ENCODE measurements at regions not wholly inside any gene's neighbourhood (a gene's known extent, or its start where the extent isn't known, plus 50 kb on each side); places are given as distances from the start of the nearest gene placed in this dataset.

DNA sequence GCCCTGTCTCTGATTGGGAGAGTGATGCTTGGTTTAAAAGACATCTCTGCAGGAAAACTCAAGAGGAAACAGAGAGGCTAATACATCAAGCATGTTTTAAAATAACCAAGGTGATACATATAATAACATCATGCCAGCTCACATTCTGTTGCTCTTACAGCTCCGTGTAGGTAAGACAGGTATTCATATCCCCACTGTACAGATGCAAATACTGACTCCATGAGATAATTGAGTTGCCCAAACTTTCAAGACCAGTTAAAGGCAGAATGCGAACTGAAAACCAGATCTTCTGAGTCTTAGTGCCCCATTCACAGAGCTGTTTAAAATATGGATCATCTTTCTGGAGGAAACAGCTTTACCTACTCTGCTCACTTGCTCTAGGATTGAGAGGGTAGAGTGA, 214.0 kb downstream of the PIK3R1 start:
- no peak for DNase-seq
- Histone ChIP-seq H3K27ac (ENCODE audit: low read depth, low read length) (no peak overlapping the region), H3K36me3 (ENCODE audit: insufficient read depth, low read length) (no peaks in the 10 kb centered on the region), H3K4me1 (ENCODE audit: insufficient read depth, low read length) (peaks cover 46% of the 10 kb centered on the region), H3K4me3 (ENCODE audit: low read length in 2 of 2) (no peak overlapping the region), H3K27me3 (ENCODE audit: insufficient read depth, low read length) (no peaks in the 10 kb centered on the region), H3K9me3 (ENCODE audit: control insufficient read depth in 1 of 2, low read length in 2 of 2) (no peaks in the 10 kb centered on the region)
- intact Hi-C loops (cut with micrococcal nuclease) = no loop called here
- peaks cover 39 to 48% (median 44%) of the 10 kb centered on the region in 4 donors for H3K4me1 Mint-ChIP-seq
- POLR2A ChIA-PET (ENCODE audit: partially characterized antibody) = interaction anchor here (1.2 kb wide), 1 partner anchor 23 kb away, joined by 3 read pairs; no protein-coding TSS in a partner anchor
- no peaks in the 10 kb centered on the region for H3K36me3 Mint-ChIP-seq
- H3K27ac Mint-ChIP-seq = peak overlapping the region in 1 of 7 donors; percentile 58
- CTCF ChIA-PET (ENCODE audit: partially characterized antibody) = interaction anchor here (0.9 to 1.4 kb wide), 3 partner anchors 13 to 157 kb away, joined by 3 to 5 read pairs (median 3); no protein-coding TSS in a partner anchor
- H3K27me3 Mint-ChIP-seq = no peaks in the 10 kb centered on the region
- H3K4me3 Mint-ChIP-seq = no peak overlapping the region
- peaks cover 0 to 2% (median 0%) of the 10 kb centered on the region in 8 donors for H3K9me3 Mint-ChIP-seq

- H3K36me3 ChIP-seq (ENCODE audit: insufficient read depth, low read length) = no peaks in the 10 kb centered on the region
- peaks cover 38 to 49% (median 44%) of the 10 kb centered on the region in 4 donors for H3K4me1 Mint-ChIP-seq
Observed at GRCh38 chr5:68430279-68430678, 214.7 kb downstream of the PIK3R1 start.

GRCh38 chr5:68431186-68431585, 215.6 kb downstream of the PIK3R1 start:
- no peaks in the 10 kb centered on the region for H3K36me3 ChIP-seq (ENCODE audit: insufficient read depth, low read length)
- H3K27ac ChIP-seq (ENCODE audit: low read depth, low read length) = no peak overlapping the region
- H3K4me1 ChIP-seq (ENCODE audit: insufficient read depth, low read length) = peaks cover 44% of the 10 kb centered on the region
- no peaks in the 10 kb centered on the region for H3K9me3 ChIP-seq (ENCODE audit: control insufficient read depth in 1 of 2, low read length in 2 of 2)
- H3K4me3 Mint-ChIP-seq = no peak overlapping the region
- no peak overlapping the region for H3K4me3 ChIP-seq (ENCODE audit: low read length in 2 of 2)
- no peaks in the 10 kb centered on the region for H3K27me3 Mint-ChIP-seq
- no peaks in the 10 kb centered on the region for H3K36me3 Mint-ChIP-seq
- ChIA-PET POLR2A (ENCODE audit: partially characterized antibody) (interaction anchor here (0.8 kb wide), 1 partner anchor 143 kb away, joined by 3 read pairs; no protein-coding TSS in a partner anchor), CTCF (ENCODE audit: partially characterized antibody) (interaction anchor here (1.0 kb wide), 1 partner anchor 145 kb away, joined by 3 read pairs; no protein-coding TSS in a partner anchor)
- peaks cover 33 to 47% (median 42%) of the 10 kb centered on the region in 4 donors for H3K4me1 Mint-ChIP-seq
- peak overlapping the region in 1 of 7 donors; percentile 42 for H3K27ac Mint-ChIP-seq
- peaks cover 0 to 2% (median 0%) of the 10 kb centered on the region in 8 donors for H3K9me3 Mint-ChIP-seq
- intact Hi-C loops (cut with micrococcal nuclease) = loop anchor here (5.0 kb wide), 1 partner anchor 44 kb away; no protein-coding TSS in a partner anchor
- no peaks in the 10 kb centered on the region for H3K27me3 ChIP-seq (ENCODE audit: insufficient read depth, low read length)
- no peak for DNase-seq

More at GRCh38 chr5:68430279-68430678, 214.7 kb downstream of the PIK3R1 start:
- H3K27me3 ChIP-seq (ENCODE audit: insufficient read depth, low read length) = no peaks in the 10 kb centered on the region
- Mint-ChIP-seq H3K4me3 (no peak overlapping the region), H3K27me3 (no peaks in the 10 kb centered on the region), H3K9me3 (peaks cover 0 to 2% (median 0%) of the 10 kb centered on the region in 8 donors), H3K36me3 (no peaks in the 10 kb centered on the region), H3K27ac (no peak overlapping the region)
- intact Hi-C loops (cut with micrococcal nuclease) = loop anchor here (5.0 kb wide), 1 partner anchor 43 kb away; no protein-coding TSS in a partner anchor
- ChIA-PET CTCF (ENCODE audit: partially characterized antibody) (interaction anchor here (0.9 to 1.4 kb wide), 3 partner anchors 13 to 158 kb away, joined by 3 to 5 read pairs (median 3); no protein-coding TSS in a partner anchor), POLR2A (ENCODE audit: partially characterized antibody) (interaction anchor here (1.2 kb wide), 1 partner anchor 23 kb away, joined by 3 read pairs; no protein-coding TSS in a partner anchor)
- H3K4me3 ChIP-seq (ENCODE audit: low read length in 2 of 2) = no peak overlapping the region
- H3K4me1 ChIP-seq (ENCODE audit: insufficient read depth, low read length) = peaks cover 46% of the 10 kb centered on the region
- no peak for DNase-seq
- H3K9me3 ChIP-seq (ENCODE audit: control insufficient read depth in 1 of 2, low read length in 2 of 2) = no peaks in the 10 kb centered on the region
- H3K27ac ChIP-seq (ENCODE audit: low read depth, low read length) = no peak overlapping the region

GRCh38 chr5:68431601-68432337, 216.2 kb downstream of the PIK3R1 start:
- DNase-seq = no peak
- peaks cover 31 to 42% (median 38%) of the 10 kb centered on the region in 4 donors for H3K4me1 Mint-ChIP-seq
- peaks cover 40% of the 10 kb centered on the region for H3K4me1 ChIP-seq (ENCODE audit: insufficient read depth, low read length)
- intact Hi-C loops (cut with micrococcal nuclease) = loop anchor here (5.0 kb wide), 1 partner anchor 44 kb away; no protein-coding TSS in a partner anchor
- no peaks in the 10 kb centered on the region for H3K9me3 ChIP-seq (ENCODE audit: control insufficient read depth in 1 of 2, low read length in 2 of 2)
- POLR2A ChIA-PET (ENCODE audit: partially characterized antibody) = interaction anchor here (0.8 to 1.4 kb wide), 2 partner anchors 65 to 144 kb away, joined by 3 to 4 read pairs; no protein-coding TSS in a partner anchor
- H3K9me3 Mint-ChIP-seq = peaks cover 0 to 2% (median 0%) of the 10 kb centered on the region in 8 donors
- no peaks in the 10 kb centered on the region for H3K27me3 Mint-ChIP-seq
- no peaks in the 10 kb centered on the region for H3K36me3 Mint-ChIP-seq
- H3K36me3 ChIP-seq (ENCODE audit: insufficient read depth, low read length) = no peaks in the 10 kb centered on the region
- CTCF ChIA-PET (ENCODE audit: partially characterized antibody) = interaction anchor here (0.6 to 1.0 kb wide), 2 partner anchors 145 to 1228 kb away, joined by 3 read pairs; no protein-coding TSS in a partner anchor
- H3K27me3 ChIP-seq (ENCODE audit: insufficient read depth, low read length) = no peaks in the 10 kb centered on the region
- no peak overlapping the region for H3K4me3 ChIP-seq (ENCODE audit: low read length in 2 of 2)
- H3K27ac ChIP-seq (ENCODE audit: low read depth, low read length) = no peak overlapping the region
- peak overlapping the region in 2 of 7 donors; percentile 3 to 42 for H3K27ac Mint-ChIP-seq
- H3K4me3 Mint-ChIP-seq = no peak overlapping the region

DNA sequence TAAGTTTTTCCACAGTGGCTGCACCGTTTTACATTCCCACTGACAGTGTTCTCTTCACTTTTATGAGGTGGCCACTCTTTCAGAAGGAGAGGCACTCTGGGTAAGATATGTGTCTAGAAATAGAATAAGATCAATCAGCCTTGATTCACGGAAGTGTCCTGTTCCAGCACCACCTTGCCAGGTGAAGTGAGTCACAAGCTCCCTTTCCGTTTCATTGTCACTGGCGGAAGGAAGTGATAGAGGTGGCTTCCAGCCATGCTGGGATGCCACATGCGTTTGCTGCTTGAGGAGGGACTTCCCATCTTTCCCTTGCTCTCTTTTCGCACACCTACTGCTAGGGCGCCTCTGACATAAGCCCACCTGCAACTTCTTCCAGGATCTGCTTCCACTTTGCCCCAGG, 217.1 kb downstream of the PIK3R1 start:
- H3K4me1 ChIP-seq (ENCODE audit: insufficient read depth, low read length) = peaks cover 40% of the 10 kb centered on the region
- CTCF ChIA-PET (ENCODE audit: partially characterized antibody) = interaction anchor here (1.1 to 2.4 kb wide), 3 partner anchors 12 to 152 kb away, joined by 4 to 9 read pairs (median 5); no protein-coding TSS in a partner anchor
- H3K27me3 Mint-ChIP-seq = no peaks in the 10 kb centered on the region
- peak overlapping the region in 5 of 8 donors; percentile 19 to 67 (median 49) for H3K4me3 Mint-ChIP-seq
- H3K27ac ChIP-seq (ENCODE audit: low read depth, low read length) = no peak overlapping the region
- H3K4me1 Mint-ChIP-seq = peaks cover 29 to 39% (median 36%) of the 10 kb centered on the region in 4 donors
- no peaks in the 10 kb centered on the region for H3K9me3 ChIP-seq (ENCODE audit: control insufficient read depth in 1 of 2, low read length in 2 of 2)
- intact Hi-C loops (cut with micrococcal nuclease) = loop anchor here (5.0 kb wide), 1 partner anchor 45 kb away; no protein-coding TSS in a partner anchor
- H3K27ac Mint-ChIP-seq = peak overlapping the region; percentile 6 to 90 (median 68)
- H3K9me3 Mint-ChIP-seq = peaks cover 0 to 2% (median 0%) of the 10 kb centered on the region in 8 donors
- H3K36me3 ChIP-seq (ENCODE audit: insufficient read depth, low read length) = no peaks in the 10 kb centered on the region
- H3K27me3 ChIP-seq (ENCODE audit: insufficient read depth, low read length) = no peaks in the 10 kb centered on the region
- POLR2A ChIA-PET (ENCODE audit: partially characterized antibody) = interaction anchor here (0.5 to 2.6 kb wide), 5 partner anchors 8 to 163 kb away, joined by 4 to 13 read pairs (median 5); no protein-coding TSS in a partner anchor
- no peaks in the 10 kb centered on the region for H3K36me3 Mint-ChIP-seq
- DNase-seq = peak; percentile 9 to 82 (median 24)
- H3K4me3 ChIP-seq (ENCODE audit: low read length in 2 of 2) = no peak overlapping the region

- DNase-seq = no peak
- intact Hi-C loops (cut with micrococcal nuclease) = loop anchor here (5.0 kb wide), 1 partner anchor 46 kb away; no protein-coding TSS in a partner anchor
- H3K9me3 ChIP-seq (ENCODE audit: control insufficient read depth in 1 of 2, low read length in 2 of 2) = no peaks in the 10 kb centered on the region
- Mint-ChIP-seq H3K4me3 (peak overlapping the region in 6 of 8 donors; percentile 73 to 89 (median 76)), H3K4me1 (peaks cover 29 to 39% (median 36%) of the 10 kb centered on the region in 4 donors), H3K36me3 (no peaks in the 10 kb centered on the region), H3K27me3 (no peaks in the 10 kb centered on the region), H3K27ac (peak overlapping the region; percentile 88 to 95 (median 91)), H3K9me3 (peaks cover 0 to 2% (median 0%) of the 10 kb centered on the region in 8 donors)
- peak overlapping the region; percentile 54 for H3K27ac ChIP-seq (ENCODE audit: low read depth, low read length)
- no peaks in the 10 kb centered on the region for H3K36me3 ChIP-seq (ENCODE audit: insufficient read depth, low read length)
- CTCF ChIA-PET (ENCODE audit: partially characterized antibody) = interaction anchor here (1.1 to 2.4 kb wide), 5 partner anchors 8 to 153 kb away, joined by 3 to 9 read pairs (median 5); no protein-coding TSS in a partner anchor
- H3K4me1 ChIP-seq (ENCODE audit: insufficient read depth, low read length) = peaks cover 40% of the 10 kb centered on the region
- POLR2A ChIA-PET (ENCODE audit: partially characterized antibody) = interaction anchor here (1.4 to 2.6 kb wide), 6 partner anchors 8 to 1187 kb away, joined by 3 to 13 read pairs (median 8); no protein-coding TSS in a partner anchor
- H3K27me3 ChIP-seq (ENCODE audit: insufficient read depth, low read length) = no peaks in the 10 kb centered on the region
- peak overlapping the region in 1 of 2 donors; percentile 41 for H3K4me3 ChIP-seq (ENCODE audit: low read length in 2 of 2)
Observed at GRCh38 chr5:68433526-68433922, 218.0 kb downstream of the PIK3R1 start.

Measured in CD4-positive, alpha-beta memory T cell (primary cell).